ENCODE measurements at regions not wholly inside any gene's neighbourhood (a gene's known extent, or its start where the extent isn't known, plus 50 kb on each side); places are given as distances from the start of the nearest gene placed in this dataset.

DNA sequence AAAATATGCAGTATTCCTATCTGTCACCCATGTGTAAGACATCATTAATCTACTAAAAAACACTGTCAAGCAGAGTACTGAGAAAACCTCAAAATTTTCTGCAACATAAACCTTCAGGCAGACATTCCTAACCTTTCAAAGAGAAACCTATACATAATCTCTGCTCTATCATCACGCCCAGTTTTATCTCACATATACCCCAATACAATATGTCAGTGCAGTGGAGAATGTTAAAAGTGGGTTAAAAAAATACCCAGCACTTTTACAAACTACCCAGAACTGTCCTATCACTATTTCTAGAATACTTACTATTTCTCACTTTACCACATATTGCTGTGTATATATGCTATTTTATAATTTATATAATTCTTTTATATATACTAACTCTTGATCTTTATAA lies 922.0 kb upstream of the SORCS1 start:
- no peaks in the 10 kb centered on the region for H3K9me3 ChIP-seq
- no peak overlapping the region for H3K27ac ChIP-seq
- no peak overlapping the region for H3K4me2 ChIP-seq
- H3K9ac ChIP-seq: no peak overlapping the region
- H3K4me3 ChIP-seq: no peak overlapping the region
- no peaks in the 10 kb centered on the region for H3K27me3 ChIP-seq
- H4K20me1 ChIP-seq: no peaks in the 10 kb centered on the region
- TF ChIP-seq Cebpa-rat (IDR thresholded peaks at IDR 0.05): no peak
- H3K36me3 ChIP-seq: no peaks in the 10 kb centered on the region
- no peaks in the 10 kb centered on the region for H3K4me1 ChIP-seq

DNA sequence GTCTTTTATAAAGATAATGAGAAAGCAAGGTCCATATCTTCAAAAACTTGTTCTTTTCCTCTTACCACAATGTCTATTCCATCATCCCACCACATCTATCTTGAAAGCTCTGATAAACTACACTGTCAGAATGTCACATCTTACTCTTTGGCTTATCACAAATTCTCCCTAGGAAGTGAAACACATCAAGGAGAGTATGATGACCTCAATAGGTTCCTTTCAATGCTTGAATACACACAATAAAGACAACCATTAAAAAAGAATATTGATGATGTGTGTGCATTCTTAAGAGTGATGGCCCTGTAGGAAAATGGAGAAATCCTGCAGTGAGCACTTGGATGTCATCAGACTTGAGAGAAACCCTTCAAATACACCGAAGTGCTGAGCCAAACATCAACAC lies 918.1 kb upstream of the SORCS1 start:
- no peak overlapping the region for H3K9ac ChIP-seq
- no peak overlapping the region for H3K27ac ChIP-seq
- no peaks in the 10 kb centered on the region for H3K27me3 ChIP-seq
- no peak overlapping the region for H3K4me3 ChIP-seq
- no peak overlapping the region for H3K4me2 ChIP-seq
- no peaks in the 10 kb centered on the region for H3K4me1 ChIP-seq
- no peak for TF ChIP-seq Cebpa-rat (IDR thresholded peaks at IDR 0.05)
- no peaks in the 10 kb centered on the region for H4K20me1 ChIP-seq
- H3K36me3 ChIP-seq: no peaks in the 10 kb centered on the region
- no peaks in the 10 kb centered on the region for H3K9me3 ChIP-seq

GRCh38 chr10:108078263-108078662 lies 913.8 kb upstream of the SORCS1 start:
- H3K27me3 ChIP-seq: no peaks in the 10 kb centered on the region
- no peaks in the 10 kb centered on the region for H3K9me3 ChIP-seq
- H3K27ac ChIP-seq: no peak overlapping the region
- H3K9ac ChIP-seq: no peak overlapping the region
- H4K20me1 ChIP-seq: no peaks in the 10 kb centered on the region
- no peaks in the 10 kb centered on the region for H3K4me1 ChIP-seq
- no peak for TF ChIP-seq Cebpa-rat (IDR thresholded peaks at IDR 0.05)
- no peaks in the 10 kb centered on the region for H3K36me3 ChIP-seq
- H3K4me3 ChIP-seq: no peak overlapping the region
- H3K4me2 ChIP-seq: no peak overlapping the region

- H3K4me3 ChIP-seq: no peak overlapping the region
- no peak for TF ChIP-seq Cebpa-rat (IDR thresholded peaks at IDR 0.05)
- H4K20me1 ChIP-seq: no peaks in the 10 kb centered on the region
- H3K27me3 ChIP-seq: no peaks in the 10 kb centered on the region
- H3K9me3 ChIP-seq: no peaks in the 10 kb centered on the region
- H3K9ac ChIP-seq: no peak overlapping the region
- H3K4me2 ChIP-seq: no peak overlapping the region
- no peaks in the 10 kb centered on the region for H3K36me3 ChIP-seq
- H3K27ac ChIP-seq: no peak overlapping the region
- H3K4me1 ChIP-seq: no peaks in the 10 kb centered on the region
Observed at GRCh38 chr10:108072466-108072865, 908.0 kb upstream of the SORCS1 start.

GRCh38 chr10:108070789-108071188 lies 906.3 kb upstream of the SORCS1 start:
- H3K27me3 ChIP-seq: no peaks in the 10 kb centered on the region
- H3K9ac ChIP-seq: no peak overlapping the region
- no peaks in the 10 kb centered on the region for H4K20me1 ChIP-seq
- no peak for TF ChIP-seq Cebpa-rat (IDR thresholded peaks at IDR 0.05)
- H3K9me3 ChIP-seq: no peaks in the 10 kb centered on the region
- no peak overlapping the region for H3K4me3 ChIP-seq
- H3K36me3 ChIP-seq: no peaks in the 10 kb centered on the region
- no peak overlapping the region for H3K27ac ChIP-seq
- no peaks in the 10 kb centered on the region for H3K4me1 ChIP-seq
- no peak overlapping the region for H3K4me2 ChIP-seq

DNA sequence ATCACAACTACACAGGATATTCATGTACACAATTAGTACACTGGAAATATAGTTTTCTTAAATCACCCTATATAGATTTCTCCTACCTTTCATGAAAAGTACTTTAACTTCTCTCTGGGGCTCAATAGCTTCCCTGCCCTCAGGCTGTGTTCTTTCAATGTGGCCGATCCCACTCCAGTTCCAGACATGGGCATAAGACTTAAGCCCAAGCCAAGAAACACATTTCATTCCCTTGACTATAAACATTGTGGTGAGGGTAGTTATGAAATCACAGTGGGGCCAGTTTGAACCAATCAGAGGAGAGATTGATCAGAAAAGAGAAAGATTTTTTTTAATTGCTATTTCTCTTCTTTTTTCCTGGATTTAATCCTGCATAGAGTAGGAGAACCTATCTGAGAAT lies 904.6 kb upstream of the SORCS1 start:
- Histone ChIP-seq H3K4me3 (no peak overlapping the region), H3K9me3 (no peaks in the 10 kb centered on the region), H4K20me1 (no peaks in the 10 kb centered on the region), H3K27ac (no peak overlapping the region), H3K9ac (no peak overlapping the region), H3K36me3 (no peaks in the 10 kb centered on the region), H3K4me1 (no peaks in the 10 kb centered on the region), H3K4me2 (no peak overlapping the region), H3K27me3 (no peaks in the 10 kb centered on the region)
- TF ChIP-seq Cebpa-rat (IDR thresholded peaks at IDR 0.05): no peak

GRCh38 chr10:108064746-108065260 lies 900.3 kb upstream of the SORCS1 start:
- Histone ChIP-seq H3K36me3 (no peaks in the 10 kb centered on the region), H3K27me3 (no peaks in the 10 kb centered on the region), H3K4me1 (no peaks in the 10 kb centered on the region), H3K4me2 (no peak overlapping the region), H3K27ac (no peak overlapping the region), H3K9me3 (no peaks in the 10 kb centered on the region), H4K20me1 (no peaks in the 10 kb centered on the region), H3K9ac (no peak overlapping the region), H3K4me3 (no peak overlapping the region)
- no peak for TF ChIP-seq Cebpa-rat (IDR thresholded peaks at IDR 0.05)

- TF ChIP-seq Cebpa-rat (IDR thresholded peaks at IDR 0.05): no peak
- Histone ChIP-seq H3K4me1 (no peaks in the 10 kb centered on the region), H3K4me3 (no peak overlapping the region), H3K36me3 (no peaks in the 10 kb centered on the region), H3K9ac (no peak overlapping the region), H3K9me3 (no peaks in the 10 kb centered on the region), H4K20me1 (no peaks in the 10 kb centered on the region), H3K4me2 (no peak overlapping the region), H3K27me3 (no peaks in the 10 kb centered on the region), H3K27ac (no peak overlapping the region)
Observed at GRCh38 chr10:108060246-108060645, 895.7 kb upstream of the SORCS1 start.

DNA sequence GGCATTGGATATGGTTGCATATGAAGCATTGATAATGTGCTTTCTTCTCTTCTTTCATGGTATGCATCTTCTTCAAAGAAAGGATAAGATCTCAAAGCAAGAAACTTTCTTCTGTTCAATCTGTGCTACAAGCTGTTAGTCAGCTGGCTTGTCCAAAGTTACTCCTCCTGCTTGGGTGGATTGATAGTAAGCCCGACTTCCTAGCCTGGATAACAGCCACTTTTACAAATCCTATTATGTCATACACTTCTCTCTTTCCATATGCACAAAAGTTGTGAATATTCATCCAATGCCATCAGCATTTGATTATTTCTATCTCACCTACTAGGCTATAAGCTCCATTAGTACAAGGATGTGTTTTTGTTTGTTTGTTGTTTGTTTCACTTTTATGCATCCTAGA lies 891.0 kb upstream of the SORCS1 start:
- no peak overlapping the region for H3K4me2 ChIP-seq
- TF ChIP-seq Cebpa-rat (IDR thresholded peaks at IDR 0.05): no peak

GRCh38 chr10:108052981-108053380 lies 888.5 kb upstream of the SORCS1 start:
- Histone ChIP-seq H3K27me3 (no peaks in the 10 kb centered on the region), H3K4me3 (no peak overlapping the region), H3K27ac (no peak overlapping the region), H3K9ac (no peak overlapping the region), H3K4me2 (no peak overlapping the region), H3K9me3 (no peaks in the 10 kb centered on the region), H3K4me1 (no peaks in the 10 kb centered on the region), H4K20me1 (no peaks in the 10 kb centered on the region), H3K36me3 (no peaks in the 10 kb centered on the region)
- no peak for TF ChIP-seq Cebpa-rat (IDR thresholded peaks at IDR 0.05)

More for the DNA sequence above, 891.0 kb upstream of the SORCS1 start:
- Histone ChIP-seq H3K4me3 (no peak overlapping the region), H3K9ac (no peak overlapping the region), H3K36me3 (no peaks in the 10 kb centered on the region), H4K20me1 (no peaks in the 10 kb centered on the region), H3K27ac (no peak overlapping the region), H3K9me3 (no peaks in the 10 kb centered on the region), H3K27me3 (no peaks in the 10 kb centered on the region), H3K4me1 (no peaks in the 10 kb centered on the region)

DNA sequence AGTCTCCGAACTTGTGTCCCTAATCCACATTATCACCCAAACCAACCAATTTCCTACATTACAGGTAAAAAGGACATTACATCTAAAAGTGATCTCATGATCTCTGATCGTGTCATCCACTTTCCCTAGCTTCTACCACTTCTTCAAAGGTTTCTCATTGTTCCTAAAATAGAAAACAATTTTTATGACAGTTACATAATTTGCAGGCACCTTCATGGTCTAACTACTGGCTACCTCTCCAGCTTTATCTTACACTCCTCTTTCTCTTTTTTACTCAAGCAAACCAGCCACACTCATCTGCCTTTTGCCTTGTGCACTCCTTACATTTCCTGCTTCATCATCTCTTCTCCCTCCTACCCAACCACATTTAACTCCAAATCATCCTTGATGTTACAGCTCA lies 886.7 kb upstream of the SORCS1 start:
- Histone ChIP-seq H3K27ac (no peak overlapping the region), H3K4me2 (no peak overlapping the region), H3K9ac (no peak overlapping the region), H3K36me3 (no peaks in the 10 kb centered on the region), H3K4me1 (no peaks in the 10 kb centered on the region), H3K4me3 (no peak overlapping the region), H3K9me3 (no peaks in the 10 kb centered on the region), H3K27me3 (no peaks in the 10 kb centered on the region), H4K20me1 (no peaks in the 10 kb centered on the region)
- no peak for TF ChIP-seq Cebpa-rat (IDR thresholded peaks at IDR 0.05)
